Prostate gland (tissue), 2 donors: ENCODE measurements at regions not wholly inside any gene's neighbourhood (a gene's known extent, or its start where the extent isn't known, plus 50 kb on each side); places are given as distances from the start of the nearest gene placed in this dataset.

Source experiments
- DNase-seq: peaks from one replicate; pipeline ENCODE4 v3.0.0-alpha.2; 2019; ENCODE audit warnings: low spot score
- H3K27ac ChIP-seq, 2 donors: fragments of 200-600 bp; sonication (generic); 2 replicates each; pipeline ENCODE4 v1.5.1; 2017 to 2019
- H3K27me3 ChIP-seq: fragments of 200-600 bp; sonication (generic); replicated peaks from 2 replicates; pipeline ENCODE4 v1.5.1; 2019; ENCODE audit not compliant: insufficient read depth
- H3K36me3 ChIP-seq, 2 donors: fragments of 200-600 bp; sonication (generic); 1 replicate in 1 of 2; 2 replicates in 1 of 2; pipeline versions ENCODE4 v1.5.1 to v1.8.1; 2017 to 2019
- H3K4me1 ChIP-seq: fragments of 200-600 bp; sonication (generic); replicated peaks from 2 replicates; pipeline ENCODE4 v1.5.1; 2019
- H3K4me3 ChIP-seq, 2 donors: fragments of 200-600 bp; sonication (generic); 2 replicates each; pipeline ENCODE4 v1.5.1; 2017 to 2019
- H3K9me3 ChIP-seq: fragments of 200-600 bp; sonication (generic); 2 replicates; pipeline ENCODE4 v1.5.1; 2017
- CTCF ChIP-seq, 4 experiments: fragments of 200-600 bp in 2 of 4; fragments of 450-650 bp in 2 of 4; sonication (generic) in 2 of 4; IDR thresholded peaks; 1 replicate in 3 of 4; 2 replicates in 1 of 4; pipeline ENCODE4 v1.5.1; 2016 to 2019; ENCODE audit warnings: antibody characterized with exemption in 4 of 4, mild to moderate bottlenecking in 2 of 4, moderate library complexity in 2 of 4
- POLR2A ChIP-seq: fragments of 450-650 bp; IDR thresholded peaks from one replicate; pipeline ENCODE4 v1.6.1; 2016; ENCODE audit warnings: antibody characterized with exemption, mild to moderate bottlenecking
- POLR2AphosphoS5 ChIP-seq: sonication (generic); formaldehyde crosslinking; IDR thresholded peaks from one replicate; pipeline ENCODE4 v1.6.1; 2017; ENCODE audit warnings: antibody characterized with exemption
- WGBS: methylation state at CpG from one replicate; pipeline ENCODE4 v1.1.5; 2018; 5-methylcytosine and 5-hydroxymethylcytosine counted together
- intact Hi-C: fragments of 100-400 bp; cut with DNase I; formaldehyde crosslinking; loops from one replicate; pipeline ENCODE4 v1.14.2; 2022

DNA sequence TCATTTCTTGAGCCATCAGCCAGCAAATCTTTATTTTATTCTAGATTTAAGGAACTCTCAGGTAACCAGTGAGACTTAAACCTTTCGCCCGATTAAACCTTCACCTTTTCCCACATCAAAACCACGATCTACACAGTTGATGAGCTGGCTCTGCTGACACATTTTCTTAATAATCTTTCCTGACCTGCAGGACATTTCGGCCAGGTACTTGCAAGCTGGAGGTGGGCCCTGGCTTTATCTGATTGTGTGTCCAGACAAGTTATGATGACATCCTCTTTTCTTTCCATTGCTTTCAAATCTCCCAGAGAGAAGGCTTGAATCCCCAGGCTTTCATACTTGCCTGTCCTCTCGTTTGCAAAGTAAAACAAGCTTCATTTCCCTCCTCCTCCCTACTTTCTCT is 144.2 kb downstream of the EFNB2 start:
- H3K27ac ChIP-seq, result no peak overlapping the region
- no peaks in the 10 kb centered on the region for H3K9me3 ChIP-seq
- intact Hi-C loops, result no loop called here
- no peaks in the 10 kb centered on the region for H3K27me3 ChIP-seq
- no peaks in the 10 kb centered on the region for H3K4me1 ChIP-seq
- no peak for DNase-seq
- 79% methylated on average over 5 of the region's 5 CpGs for WGBS
- no peak overlapping the region for H3K4me3 ChIP-seq
- TF ChIP-seq POLR2A (no peak), POLR2AphosphoS5 (no peak), CTCF (IDR thresholded peaks at IDR 0.05) (no peak)
- no peaks in the 10 kb centered on the region for H3K36me3 ChIP-seq

DNA sequence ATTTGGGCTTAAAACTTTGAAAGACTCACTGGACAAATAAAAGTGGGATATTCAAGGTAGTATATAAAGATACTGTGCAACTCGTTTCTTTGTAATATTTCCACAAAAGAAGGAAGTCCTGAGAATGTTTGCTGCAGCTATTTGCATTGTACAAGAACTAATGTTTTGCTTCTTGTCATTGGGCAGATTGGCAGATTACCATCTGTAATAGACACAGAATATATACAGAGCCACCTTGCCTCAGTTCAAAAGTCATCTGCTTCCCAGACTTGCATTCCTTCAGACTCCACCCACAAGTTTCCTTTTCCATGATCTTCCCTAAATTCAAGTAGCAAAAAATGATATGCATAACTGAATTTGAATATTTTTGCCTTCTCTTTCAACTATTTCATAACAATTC is 145.1 kb downstream of the EFNB2 start:
- no peak for DNase-seq

DNA sequence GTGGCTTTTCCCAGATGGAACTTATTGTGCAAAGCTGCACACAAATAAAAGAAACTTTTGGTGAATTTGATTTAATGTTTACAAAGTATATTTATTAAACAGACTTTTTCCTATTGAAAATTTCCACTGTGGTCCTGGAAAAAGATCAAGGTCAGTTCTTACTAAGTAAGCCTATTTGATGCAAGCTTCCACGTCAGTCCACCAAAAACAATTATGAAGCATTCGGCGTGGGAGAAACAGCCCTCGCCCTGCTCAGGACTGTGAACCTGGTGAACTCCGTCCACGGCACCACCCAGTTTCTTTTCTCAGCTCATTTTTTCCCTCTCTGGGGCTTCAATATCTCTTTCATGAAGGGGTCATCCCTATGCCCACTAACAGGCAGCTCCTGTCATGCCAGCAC is 149.8 kb downstream of the EFNB2 start:
- 82% methylated on average over 6 of the region's 6 CpGs for WGBS
- Histone ChIP-seq H3K27ac (no peak overlapping the region), H3K27me3 (no peaks in the 10 kb centered on the region), H3K36me3 (no peaks in the 10 kb centered on the region), H3K9me3 (no peaks in the 10 kb centered on the region), H3K4me1 (no peaks in the 10 kb centered on the region), H3K4me3 (no peak overlapping the region)
- TF ChIP-seq CTCF (IDR thresholded peaks at IDR 0.05) (no peak), POLR2AphosphoS5 (no peak), POLR2A (no peak)
- DNase-seq, result no peak
- intact Hi-C loops, result no loop called here

More for the DNA sequence above, 145.1 kb downstream of the EFNB2 start:
- 30% methylated on average over 1 of the region's 1 CpG for WGBS
- H3K27ac ChIP-seq, result no peak overlapping the region
- no peaks in the 10 kb centered on the region for H3K9me3 ChIP-seq
- intact Hi-C loops, result no loop called here
- no peak overlapping the region for H3K4me3 ChIP-seq
- H3K27me3 ChIP-seq, result no peaks in the 10 kb centered on the region
- no peaks in the 10 kb centered on the region for H3K36me3 ChIP-seq
- TF ChIP-seq POLR2A, result no peak
- no peak for TF ChIP-seq CTCF (IDR thresholded peaks at IDR 0.05)
- TF ChIP-seq POLR2AphosphoS5, result no peak
- H3K4me1 ChIP-seq, result no peaks in the 10 kb centered on the region

DNA sequence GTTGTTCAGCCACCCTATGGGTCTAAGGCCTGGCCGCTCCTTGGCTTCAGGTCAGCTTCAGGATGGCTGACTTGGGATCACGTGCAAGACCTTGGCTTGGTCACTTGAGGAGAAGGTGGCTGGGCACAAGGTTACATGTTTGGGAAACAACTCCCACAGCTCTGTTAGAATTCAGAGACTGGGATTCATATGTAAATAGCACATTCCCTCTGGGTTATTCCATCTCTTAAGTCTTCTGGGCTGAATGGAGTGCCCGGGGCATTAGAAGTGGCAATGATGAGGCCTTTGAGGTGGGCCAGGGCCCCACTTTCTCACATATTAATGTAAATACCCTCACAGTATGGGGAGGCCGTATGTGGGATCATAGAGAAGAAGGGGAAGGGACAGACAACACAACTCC is 150.9 kb downstream of the EFNB2 start:
- WGBS, result 91% methylated on average over 4 of the region's 4 CpGs
- intact Hi-C loops, result no loop called here
- H3K27ac ChIP-seq, result no peak overlapping the region
- H3K4me1 ChIP-seq, result no peaks in the 10 kb centered on the region
- H3K9me3 ChIP-seq, result no peaks in the 10 kb centered on the region
- no peak overlapping the region for H3K4me3 ChIP-seq
- H3K27me3 ChIP-seq, result no peaks in the 10 kb centered on the region
- no peak for TF ChIP-seq POLR2A
- no peak for TF ChIP-seq CTCF (IDR thresholded peaks at IDR 0.05)
- TF ChIP-seq POLR2AphosphoS5, result no peak
- no peak for DNase-seq
- H3K36me3 ChIP-seq, result no peaks in the 10 kb centered on the region

GRCh38 chr13:106383791-106384190 is 151.7 kb downstream of the EFNB2 start:
- Histone ChIP-seq H3K9me3 (no peaks in the 10 kb centered on the region), H3K36me3 (no peaks in the 10 kb centered on the region), H3K4me3 (no peak overlapping the region), H3K27me3 (no peaks in the 10 kb centered on the region), H3K27ac (no peak overlapping the region), H3K4me1 (no peaks in the 10 kb centered on the region)
- no peak for DNase-seq
- 97% methylated on average over 1 of the region's 1 CpG for WGBS
- intact Hi-C loops, result no loop called here
- TF ChIP-seq CTCF (IDR thresholded peaks at IDR 0.05), result no peak
- TF ChIP-seq POLR2A, result no peak
- TF ChIP-seq POLR2AphosphoS5, result no peak
